ENCODE measurements at regions not wholly inside any gene's neighbourhood (a gene's known extent, or its start where the extent isn't known, plus 50 kb on each side); places are given as distances from the start of the nearest gene placed in this dataset.

- H3K27me3 ChIP-seq = no peaks in the 10 kb centered on the region
- H3K9me3 ChIP-seq = no peaks in the 10 kb centered on the region
- H3K27ac ChIP-seq = no peak overlapping the region
- H3K4me3 ChIP-seq = no peak overlapping the region
- DNase-seq (no peak), ATAC-seq (no peak)
- intact Hi-C loops (cut with DNase I) = no loop called here
- no peaks in the 10 kb centered on the region for H3K4me1 ChIP-seq
- TF ChIP-seq POLR2A (IDR thresholded peaks at IDR 0.05) = no peak
- TF ChIP-seq CTCF (IDR thresholded peaks at IDR 0.05) = no peak
- no peaks in the 10 kb centered on the region for H3K36me3 ChIP-seq
Observed at GRCh38 chr5:93100976-93101375, 480.0 kb downstream of the NR2F1-AS1 start.

- Histone ChIP-seq H3K27me3 (no peaks in the 10 kb centered on the region), H3K4me1 (no peaks in the 10 kb centered on the region), H3K9me3 (no peaks in the 10 kb centered on the region), H3K4me3 (no peak overlapping the region), H3K36me3 (no peaks in the 10 kb centered on the region), H3K27ac (no peak overlapping the region)
- intact Hi-C loops (cut with DNase I) = no loop called here
- no peak for TF ChIP-seq CTCF (IDR thresholded peaks at IDR 0.05)
- TF ChIP-seq POLR2A (IDR thresholded peaks at IDR 0.05) = no peak
- DNase-seq = no peak
- no peak for ATAC-seq
Observed at GRCh38 chr5:93100428-93100827, 480.6 kb downstream of the NR2F1-AS1 start.

GRCh38 chr5:93099902-93100347 is 481.1 kb downstream of the NR2F1-AS1 start:
- H3K4me3 ChIP-seq = no peak overlapping the region
- TF ChIP-seq CTCF (IDR thresholded peaks at IDR 0.05) (no peak), POLR2A (IDR thresholded peaks at IDR 0.05) (no peak)
- intact Hi-C loops (cut with DNase I) = no loop called here
- DNase-seq (no peak), ATAC-seq (no peak)
- no peaks in the 10 kb centered on the region for H3K4me1 ChIP-seq
- 39% methylated on average over 4 of the region's 4 CpGs for WGBS (ENCODE audit: insufficient coverage, low coverage, low lambda C conversion rate, missing lambda C conversion rate)
- no peaks in the 10 kb centered on the region for H3K27me3 ChIP-seq
- no peak overlapping the region for H3K27ac ChIP-seq
- no peaks in the 10 kb centered on the region for H3K9me3 ChIP-seq
- no peaks in the 10 kb centered on the region for H3K36me3 ChIP-seq

- intact Hi-C loops (cut with DNase I) = no loop called here
- ATAC-seq = no peak
- DNase-seq = no peak
- Histone ChIP-seq H3K36me3 (no peaks in the 10 kb centered on the region), H3K4me1 (no peaks in the 10 kb centered on the region), H3K9me3 (no peaks in the 10 kb centered on the region), H3K4me3 (no peak overlapping the region), H3K27ac (no peak overlapping the region), H3K27me3 (no peaks in the 10 kb centered on the region)
- TF ChIP-seq POLR2A (IDR thresholded peaks at IDR 0.05) (no peak), CTCF (IDR thresholded peaks at IDR 0.05) (no peak)
- 27% methylated on average over 1 of the region's 1 CpG for WGBS (ENCODE audit: insufficient coverage, low coverage, low lambda C conversion rate, missing lambda C conversion rate)
Observed at GRCh38 chr5:93096561-93096960, 484.5 kb downstream of the NR2F1-AS1 start.

GRCh38 chr5:93092349-93093105 is 488.5 kb downstream of the NR2F1-AS1 start:
- Histone ChIP-seq H3K9me3 (no peaks in the 10 kb centered on the region), H3K27me3 (no peaks in the 10 kb centered on the region), H3K4me1 (no peaks in the 10 kb centered on the region), H3K27ac (no peak overlapping the region), H3K4me3 (no peak overlapping the region), H3K36me3 (no peaks in the 10 kb centered on the region)
- no peak for DNase-seq
- 76% methylated on average over 2 of the region's 2 CpGs for whole genome bisulfite sequencing (ENCODE audit: insufficient coverage, low coverage, low lambda C conversion rate, missing lambda C conversion rate)
- ATAC-seq = peak; percentile 28 to 51 (median 31)
- TF ChIP-seq CTCF (IDR thresholded peaks at IDR 0.05) (peak in 1 of 4 donors; percentile 10), POLR2A (IDR thresholded peaks at IDR 0.05) (no peak)
- intact Hi-C loops (cut with DNase I) = no loop called here
